NCI-H146 treated with DMSO at 0.1 percent for 48 hours (cell line): ENCODE measurements at regions not wholly inside any gene's neighbourhood (a gene's known extent, or its start where the extent isn't known, plus 50 kb on each side); places are given as distances from the start of the nearest gene placed in this dataset.
"Not testable (repeated sequence)": the region's sequence is repeated elsewhere in the genome, so short reads cannot be mapped to it uniquely, and the experiment has no call there.

Experiments
- DNase-seq: peaks from one replicate; lab custom pipeline; 2025; ENCODE audit not compliant: unreplicated experiment; lab: John Stamatoyannopoulos, UW

- no peak for DNase-seq
Measured at GRCh38 chr12:90831712-90832111, 123.3 kb downstream of the CCER1 start.

- no peak for DNase-seq
Measured at GRCh38 chr12:90829044-90829443, 125.9 kb downstream of the CCER1 start.

- DNase-seq: no peak
Measured at GRCh38 chr12:90828621-90829020, 126.4 kb downstream of the CCER1 start.

- no peak for DNase-seq
Measured at GRCh38 chr12:90827567-90827966, 127.4 kb downstream of the CCER1 start.

- DNase-seq: no peak
Measured at GRCh38 chr12:90826036-90826435, 128.9 kb downstream of the CCER1 start.

- no peak for DNase-seq
Measured at GRCh38 chr12:90823859-90824258, 131.1 kb downstream of the CCER1 start.

GRCh38 chr12:90819709-90820108 lies 135.3 kb downstream of the CCER1 start:
- no peak for DNase-seq

- DNase-seq: no peak
Measured at GRCh38 chr12:90816353-90817089, 138.5 kb downstream of the CCER1 start.

GRCh38 chr12:90809940-90810339 lies 145.0 kb downstream of the CCER1 start:
- no peak for DNase-seq

- no peak for DNase-seq
Measured at GRCh38 chr12:90808568-90808967, 146.4 kb downstream of the CCER1 start.

- no peak for DNase-seq
Measured at GRCh38 chr12:90802727-90803126, 152.2 kb downstream of the CCER1 start.

GRCh38 chr12:90801776-90802175 lies 153.2 kb downstream of the CCER1 start:
- no peak for DNase-seq

- DNase-seq: no peak
Measured at GRCh38 chr12:90794212-90794611, 160.8 kb downstream of the CCER1 start.

GRCh38 chr12:90792718-90793117 lies 162.3 kb downstream of the CCER1 start:
- not testable (repeated sequence) for DNase-seq

- no peak for DNase-seq
Measured at GRCh38 chr12:90791445-90791844, 163.5 kb downstream of the CCER1 start.

GRCh38 chr12:90790747-90791146 lies 164.2 kb downstream of the CCER1 start:
- DNase-seq: no peak

GRCh38 chr12:90773491-90773890 lies 181.5 kb downstream of the CCER1 start:
- no peak for DNase-seq

GRCh38 chr12:90770861-90771260 lies 184.1 kb downstream of the CCER1 start:
- DNase-seq: no peak

GRCh38 chr12:90757957-90758356 lies 197.0 kb downstream of the CCER1 start:
- no peak for DNase-seq

GRCh38 chr12:90745211-90745610 lies 209.8 kb downstream of the CCER1 start:
- no peak for DNase-seq

GRCh38 chr12:90741611-90742010 lies 213.4 kb downstream of the CCER1 start:
- DNase-seq: no peak

- no peak for DNase-seq
Measured at GRCh38 chr12:90729736-90730135, 225.2 kb downstream of the CCER1 start.

GRCh38 chr12:90712671-90713070 lies 242.3 kb downstream of the CCER1 start:
- DNase-seq: no peak
